ENCODE measurements at regions not wholly inside any gene's neighbourhood (a gene's known extent, or its start where the extent isn't known, plus 50 kb on each side); places are given as distances from the start of the nearest gene placed in this dataset.

DNA sequence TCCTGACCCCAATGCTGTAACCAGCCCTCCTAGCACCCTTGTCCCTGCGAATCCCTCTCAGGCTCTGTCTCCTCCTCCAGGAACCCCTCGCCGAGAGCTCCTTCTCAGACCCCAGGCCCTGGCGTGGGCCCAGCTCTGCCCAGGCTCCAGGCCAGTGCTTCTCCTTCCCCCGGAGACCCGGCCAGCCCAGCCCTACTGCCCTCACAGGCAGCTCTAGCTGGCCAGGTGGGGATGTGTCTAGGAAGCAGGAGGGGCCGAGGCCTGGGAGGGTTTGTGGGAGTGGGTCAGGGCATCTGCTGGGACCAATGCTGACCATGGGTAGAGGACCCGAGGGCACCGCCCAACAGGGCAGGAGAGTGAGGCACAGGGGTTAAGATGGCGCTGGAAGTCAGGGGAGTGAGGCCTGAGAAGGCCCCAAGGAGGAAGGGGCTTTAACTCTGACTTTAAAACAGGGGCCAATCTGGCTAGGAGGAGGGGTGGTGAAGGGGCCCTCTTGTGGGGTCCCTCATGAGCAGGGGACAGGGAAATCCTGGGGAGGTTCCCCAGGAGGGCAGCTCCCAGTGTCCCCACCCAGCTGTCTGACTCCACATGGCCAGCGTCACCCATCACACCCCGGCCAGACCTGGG lies 64.7 kb upstream of the NKX1-1 start:
- TF ChIP-seq, protein P1, sequence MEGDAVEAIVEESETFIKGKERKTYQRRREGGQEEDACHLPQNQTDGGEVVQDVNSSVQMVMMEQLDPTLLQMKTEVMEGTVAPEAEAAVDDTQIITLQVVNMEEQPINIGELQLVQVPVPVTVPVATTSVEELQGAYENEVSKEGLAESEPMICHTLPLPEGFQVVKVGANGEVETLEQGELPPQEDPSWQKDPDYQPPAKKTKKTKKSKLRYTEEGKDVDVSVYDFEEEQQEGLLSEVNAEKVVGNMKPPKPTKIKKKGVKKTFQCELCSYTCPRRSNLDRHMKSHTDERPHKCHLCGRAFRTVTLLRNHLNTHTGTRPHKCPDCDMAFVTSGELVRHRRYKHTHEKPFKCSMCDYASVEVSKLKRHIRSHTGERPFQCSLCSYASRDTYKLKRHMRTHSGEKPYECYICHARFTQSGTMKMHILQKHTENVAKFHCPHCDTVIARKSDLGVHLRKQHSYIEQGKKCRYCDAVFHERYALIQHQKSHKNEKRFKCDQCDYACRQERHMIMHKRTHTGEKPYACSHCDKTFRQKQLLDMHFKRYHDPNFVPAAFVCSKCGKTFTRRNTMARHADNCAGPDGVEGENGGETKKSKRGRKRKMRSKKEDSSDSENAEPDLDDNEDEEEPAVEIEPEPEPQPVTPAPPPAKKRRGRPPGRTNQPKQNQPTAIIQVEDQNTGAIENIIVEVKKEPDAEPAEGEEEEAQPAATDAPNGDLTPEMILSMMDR (IDR thresholded peaks at IDR 0.05): no peak
- no peak for TF ChIP-seq POLR2A (IDR thresholded peaks at IDR 0.05)

All from right lobe of liver (tissue), 4 donors.